Transverse colon (tissue), 4 donors: ENCODE measurements at regions not wholly inside any gene's neighbourhood (a gene's known extent, or its start where the extent isn't known, plus 50 kb on each side); places are given as distances from the start of the nearest gene placed in this dataset.

Experiments
- DNase-seq: peaks from one replicate; pipeline ENCODE4 v3.0.0-alpha.2; 2019
- H3K27ac ChIP-seq, 4 donors: fragments of 200-600 bp; sonication (generic); 2 replicates each; pipeline ENCODE4 v1.5.1; 2016 to 2018; ENCODE audit warnings: inconsistent platforms in 4 of 4
- H3K27me3 ChIP-seq: fragments of 200-600 bp; sonication (generic); 2 replicates; pipeline ENCODE4 v1.5.1; 2017; ENCODE audit warnings: inconsistent platforms
- H3K36me3 ChIP-seq, 4 donors: fragments of 200-600 bp; sonication (generic); 2 replicates each; pipeline ENCODE4 v1.5.1; 2017 to 2019; ENCODE audit warnings: inconsistent platforms in 4 of 4
- H3K4me1 ChIP-seq, 4 donors: fragments of 200-600 bp; sonication (generic); 2 replicates each; pipeline ENCODE4 v1.5.1; 2017 to 2020; ENCODE audit warnings: inconsistent platforms in 4 of 4
- H3K4me3 ChIP-seq, 4 donors: fragments of 200-600 bp; sonication (generic); 1 replicate in 1 of 4; 2 replicates in 3 of 4; pipeline versions ENCODE4 v1.5.1 to v1.6.1; 2017 to 2019; ENCODE audit warnings: inconsistent platforms in 4 of 4
- H3K9me3 ChIP-seq, 2 donors: fragments of 200-600 bp; sonication (generic); 2 replicates each; pipeline ENCODE4 v1.5.1; 2017 to 2019; ENCODE audit warnings: inconsistent platforms in 2 of 2
- CTCF ChIP-seq, 5 experiments: fragments of 200-600 bp in 3 of 5; fragments of 450-650 bp in 2 of 5; sonication (generic) in 3 of 5; IDR thresholded peaks; 1 replicate in 2 of 5; 2 replicates in 3 of 5; pipeline ENCODE4 v1.5.1; 2016 to 2017; ENCODE audit warnings: antibody characterized with exemption in 5 of 5, inconsistent platforms in 3 of 5, mild to moderate bottlenecking in 2 of 5, moderate library complexity in 1 of 5
- EP300 ChIP-seq: sonication (generic); formaldehyde crosslinking; IDR thresholded peaks from one replicate; pipeline ENCODE4 v1.6.1; 2017; ENCODE audit warnings: antibody characterized with exemption, low read depth
- POLR2A ChIP-seq: fragments of 450-650 bp; IDR thresholded peaks from one replicate; pipeline ENCODE4 v1.6.1; 2016; ENCODE audit warnings: antibody characterized with exemption, mild to moderate bottlenecking, moderate library complexity
- POLR2AphosphoS5 ChIP-seq, 3 donors: sonication (generic); formaldehyde crosslinking; IDR thresholded peaks; one replicate each; pipeline ENCODE4 v1.6.1; 2016; ENCODE audit warnings: antibody characterized with exemption in 3 of 3
- whole genome bisulfite sequencing, 2 donors: methylation state at CpG; one replicate each; pipeline ENCODE4 v1.1.5; 2018; ENCODE audit warnings: low coverage in 1 of 2; 5-methylcytosine and 5-hydroxymethylcytosine counted together
- in situ Hi-C, 4 donors: fragments of 200-750 bp; cut with MboI; loops; one replicate each; pipeline versions ENCODE4 v1.15.0 to v1.15.1; 2017; ENCODE audit warnings: low sequenced_read_pairs in 3 of 4, low pct_ligation_motif_present in 1 of 4, low pct_unique_long_range_greater_than_20kb in 1 of 4
- intact Hi-C: fragments of 100-400 bp; cut with DNase I; formaldehyde crosslinking; loops from one replicate; pipeline ENCODE4 v1.15.1; 2023; ENCODE audit warnings: low total_unique reads

GRCh38 chr1:25020173-25020845 lies 90.2 kb upstream of the RUNX3 start:
- Histone ChIP-seq H3K9me3 (no peaks in the 10 kb centered on the region), H3K27ac (peak overlapping the region in 1 of 4 donors; percentile 13), H3K4me3 (no peak overlapping the region), H3K27me3 (no peaks in the 10 kb centered on the region), H3K36me3 (no peaks in the 10 kb centered on the region), H3K4me1 (peaks cover 0 to 17% (median 7%) of the 10 kb centered on the region in 4 donors)
- WGBS, 2 donors: 73 to 86% methylated on average over 13 to 15 of the region's 15 CpGs
- in situ Hi-C loops (no loop called here), intact Hi-C loops (no loop called here)
- TF ChIP-seq EP300 (no peak), CTCF (IDR thresholded peaks at IDR 0.05) (no peak), POLR2A (no peak), POLR2AphosphoS5 (IDR thresholded peaks at IDR 0.05) (no peak)
- DNase-seq: no peak

DNA sequence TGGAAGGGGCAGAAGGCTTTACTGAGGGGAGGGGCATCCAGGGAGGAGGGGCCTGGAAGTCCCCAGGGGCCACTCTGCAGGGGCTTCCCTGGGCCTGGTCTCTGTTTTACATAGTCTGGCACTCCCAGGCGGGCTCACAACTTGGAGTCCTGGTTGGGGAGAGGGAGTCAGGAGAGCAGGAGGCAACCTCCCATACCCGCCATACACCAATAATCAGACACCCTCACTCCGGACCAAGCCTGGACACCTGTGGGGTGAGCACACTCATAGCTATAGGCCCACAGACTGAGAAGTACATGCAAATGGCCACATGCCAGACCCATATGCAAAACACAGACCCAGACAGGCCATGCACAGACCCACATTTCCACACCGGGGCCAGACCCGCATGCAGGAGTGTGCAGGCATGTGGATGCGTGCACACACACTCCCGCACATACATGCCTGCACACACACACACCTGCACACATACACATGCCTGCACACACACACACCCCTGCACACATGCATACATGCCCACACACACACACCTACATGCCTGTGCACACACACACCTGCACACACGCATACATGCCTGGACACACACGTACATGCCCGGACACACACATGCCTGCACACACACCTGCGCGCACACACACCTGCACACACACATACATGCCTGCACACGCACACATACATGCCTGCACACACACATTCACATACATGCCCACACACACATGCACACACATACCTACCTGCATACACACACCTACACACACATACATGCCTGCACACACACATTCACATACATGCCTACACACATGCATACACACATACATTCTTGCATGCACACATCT lies 89.5 kb upstream of the RUNX3 start:
- TF ChIP-seq CTCF (IDR thresholded peaks at IDR 0.05): no peak
- no peak for TF ChIP-seq POLR2AphosphoS5 (IDR thresholded peaks at IDR 0.05)
- no peak for TF ChIP-seq POLR2A
- TF ChIP-seq EP300: no peak
- in situ Hi-C loops (no loop called here), intact Hi-C loops (no loop called here)
- H3K9me3 ChIP-seq: no peaks in the 10 kb centered on the region
- H3K27me3 ChIP-seq: no peaks in the 10 kb centered on the region
- H3K4me1 ChIP-seq: peaks cover 0 to 17% (median 7%) of the 10 kb centered on the region in 4 donors
- H3K4me3 ChIP-seq: no peak overlapping the region
- DNase-seq: peak; percentile 54
- no peak overlapping the region for H3K27ac ChIP-seq
- no peaks in the 10 kb centered on the region for H3K36me3 ChIP-seq
- 70% methylated on average over 13 of the region's 13 CpGs; no CpG with 5 or more reads in 1 of the 2 donors for WGBS, 2 donors

GRCh38 chr1:25018943-25019336 lies 88.9 kb upstream of the RUNX3 start:
- TF ChIP-seq POLR2AphosphoS5 (IDR thresholded peaks at IDR 0.05): no peak
- TF ChIP-seq EP300: no peak
- no peak overlapping the region for H3K27ac ChIP-seq
- peaks cover 0 to 17% (median 7%) of the 10 kb centered on the region in 4 donors for H3K4me1 ChIP-seq
- 80 to 96% methylated on average over 2 to 5 of the region's 5 CpGs for WGBS, 2 donors
- in situ Hi-C loops: no loop called here
- H3K27me3 ChIP-seq: no peaks in the 10 kb centered on the region
- no peak for DNase-seq
- H3K36me3 ChIP-seq: no peaks in the 10 kb centered on the region
- H3K9me3 ChIP-seq: no peaks in the 10 kb centered on the region
- H3K4me3 ChIP-seq: no peak overlapping the region
- intact Hi-C loops: no loop called here

- peaks cover 0 to 15% (median 5%) of the 10 kb centered on the region in 4 donors for H3K4me1 ChIP-seq
- no peak for DNase-seq
- H3K9me3 ChIP-seq: no peaks in the 10 kb centered on the region
- 80% methylated on average over 7 of the region's 7 CpGs; no CpG with 5 or more reads in 1 of the 2 donors for WGBS, 2 donors
- no peak overlapping the region for H3K4me3 ChIP-seq
- no peaks in the 10 kb centered on the region for H3K36me3 ChIP-seq
- TF ChIP-seq POLR2A (no peak), POLR2AphosphoS5 (IDR thresholded peaks at IDR 0.05) (no peak), CTCF (IDR thresholded peaks at IDR 0.05) (no peak), EP300 (no peak)
- intact Hi-C loops: no loop called here
- no peak overlapping the region for H3K27ac ChIP-seq
- in situ Hi-C loops: no loop called here
- H3K27me3 ChIP-seq: no peaks in the 10 kb centered on the region
Observed at GRCh38 chr1:25018110-25018735, 88.1 kb upstream of the RUNX3 start.
